PC-9 (cell line): ENCODE measurements at regions not wholly inside any gene's neighbourhood (a gene's known extent, or its start where the extent isn't known, plus 50 kb on each side); places are given as distances from the start of the nearest gene placed in this dataset.

Experiments used
- CTCF ChIP-seq: fragments of 200-600 bp; sonication (generic); conservative IDR thresholded peaks from 2 replicates; pipeline ENCODE4 v1.6.1; 2017; ENCODE audit warnings: mixed run types, antibody characterized with exemption, mild to moderate bottlenecking, moderate library complexity
- EZH2 ChIP-seq: fragments of 200-600 bp; sonication (generic); IDR thresholded peaks from 2 replicates; pipeline ENCODE4 v1.8.0; 2017; ENCODE audit warnings: antibody characterized with exemption, low read depth

- TF ChIP-seq CTCF (no peak), EZH2 (no peak)
Measured at GRCh38 chr18:4599312-4599711, 144.2 kb upstream of the DLGAP1 start.
